Forelimb muscle (tissue), 1 donor: ENCODE measurements at regions not wholly inside any gene's neighbourhood (a gene's known extent, or its start where the extent isn't known, plus 50 kb on each side); places are given as distances from the start of the nearest gene placed in this dataset.
A peak's percentile ranks its signal among the peaks of the same experiment; 100 is the strongest.

ENCODE experiments used
- DNase-seq: peaks from one replicate; pipeline ENCODE4 v3.0.0-alpha.2; 2013; ENCODE audit warnings: low read depth

GRCh38 chr5:125592856-125593255 lies 830.4 kb upstream of the GRAMD2B start:
- DNase-seq: no peak

GRCh38 chr5:125595095-125595494 lies 828.1 kb upstream of the GRAMD2B start:
- no peak for DNase-seq

GRCh38 chr5:125595845-125596244 lies 827.4 kb upstream of the GRAMD2B start:
- no peak for DNase-seq

GRCh38 chr5:125597338-125597737 lies 825.9 kb upstream of the GRAMD2B start:
- DNase-seq: no peak

DNA sequence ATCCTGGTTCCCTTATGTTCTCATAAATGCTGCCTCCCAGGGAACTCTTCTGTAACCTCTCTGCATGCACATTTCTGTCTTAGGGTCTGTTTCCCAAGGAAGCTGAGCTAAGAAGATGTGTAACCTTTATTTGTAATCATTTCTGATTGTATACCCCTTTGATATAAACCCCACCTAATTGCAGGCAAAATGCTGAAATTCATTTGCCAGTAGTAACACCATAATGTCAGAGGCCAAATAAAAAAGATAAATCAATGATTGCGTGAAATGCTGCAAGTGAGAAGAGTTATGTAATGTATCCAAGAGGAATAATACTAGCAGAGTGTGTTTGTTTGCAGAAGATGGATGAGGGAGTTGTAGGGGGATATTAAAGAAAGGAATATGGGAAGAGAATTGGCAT lies 822.6 kb upstream of the GRAMD2B start:
- DNase-seq: no peak

DNA sequence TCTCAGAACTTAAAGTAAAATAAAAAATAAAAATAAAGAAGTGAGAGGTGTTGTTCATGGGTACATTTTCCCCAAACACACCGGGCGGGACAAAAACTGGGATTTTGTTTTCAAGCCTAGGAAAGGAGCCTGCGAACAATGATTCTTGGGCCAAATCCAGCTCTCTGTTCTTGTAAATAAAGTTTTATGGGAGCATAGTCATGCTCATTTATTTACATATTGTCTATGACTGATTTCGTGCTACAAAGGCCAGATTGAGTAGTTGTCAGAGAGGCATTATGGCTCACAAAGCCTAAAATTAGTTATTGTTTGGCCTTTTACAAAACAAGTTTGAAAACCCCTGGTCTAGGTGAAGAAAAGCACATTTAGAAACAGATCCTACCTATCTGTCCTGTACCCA lies 821.0 kb upstream of the GRAMD2B start:
- no peak for DNase-seq

DNA sequence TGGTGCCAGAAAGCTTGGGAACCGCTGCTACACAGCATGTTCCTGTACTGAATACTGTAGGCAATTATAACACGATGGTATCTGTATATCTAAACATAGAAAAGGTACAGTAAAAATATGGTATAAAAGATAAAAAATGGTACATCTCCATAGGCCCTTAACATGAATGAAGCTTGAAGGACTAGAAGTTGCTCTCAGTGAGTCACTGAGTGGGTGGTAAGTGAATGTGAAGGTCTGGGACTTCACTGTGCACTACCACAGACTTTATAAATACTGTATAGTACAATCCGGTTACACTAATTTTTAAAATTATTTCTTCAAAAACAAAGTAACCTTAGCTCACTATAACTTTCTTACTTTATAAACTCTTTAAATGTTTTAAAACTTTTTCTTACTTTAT lies 819.9 kb upstream of the GRAMD2B start:
- no peak for DNase-seq

GRCh38 chr5:125604104-125604503 lies 819.1 kb upstream of the GRAMD2B start:
- DNase-seq: no peak

DNA sequence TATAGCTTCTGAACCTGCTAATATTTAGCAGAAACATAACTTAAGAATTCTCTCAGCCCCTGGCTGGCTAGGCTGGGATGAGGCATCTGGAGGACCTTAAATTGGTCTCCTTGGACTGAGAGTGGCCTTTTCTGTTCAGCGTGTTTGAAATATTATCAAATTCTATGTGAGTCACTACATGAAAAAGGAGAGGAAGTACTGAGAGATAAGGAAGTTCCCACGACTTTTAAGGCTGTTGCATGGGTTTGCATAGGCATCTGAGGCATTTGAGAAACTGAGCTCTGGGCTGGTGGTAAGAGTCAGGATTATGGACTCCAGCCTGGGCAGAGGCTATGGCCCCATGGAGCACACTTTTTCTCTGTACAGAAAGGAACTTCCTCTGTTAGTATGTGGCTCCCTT lies 816.2 kb upstream of the GRAMD2B start:
- no peak for DNase-seq

DNA sequence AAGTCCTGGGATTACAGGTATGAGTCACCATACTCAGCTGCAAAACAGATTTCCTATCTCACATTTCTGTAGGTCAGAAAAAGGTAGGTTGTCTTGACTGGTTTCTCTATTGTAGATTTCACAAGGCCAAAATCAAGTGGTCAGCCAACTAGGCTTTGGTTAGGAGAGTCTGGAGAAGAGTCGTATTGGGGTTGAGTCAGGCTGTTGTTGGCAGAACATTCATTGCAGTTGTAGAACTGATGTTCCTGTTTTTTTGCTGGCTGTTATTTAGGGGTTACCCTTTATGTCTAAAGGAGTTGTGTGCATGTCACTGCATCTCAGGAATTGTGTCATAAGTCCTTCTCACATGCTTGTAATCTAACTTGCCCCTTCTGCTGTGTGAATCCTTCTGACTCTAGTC lies 814.2 kb upstream of the GRAMD2B start:
- DNase-seq: no peak

DNA sequence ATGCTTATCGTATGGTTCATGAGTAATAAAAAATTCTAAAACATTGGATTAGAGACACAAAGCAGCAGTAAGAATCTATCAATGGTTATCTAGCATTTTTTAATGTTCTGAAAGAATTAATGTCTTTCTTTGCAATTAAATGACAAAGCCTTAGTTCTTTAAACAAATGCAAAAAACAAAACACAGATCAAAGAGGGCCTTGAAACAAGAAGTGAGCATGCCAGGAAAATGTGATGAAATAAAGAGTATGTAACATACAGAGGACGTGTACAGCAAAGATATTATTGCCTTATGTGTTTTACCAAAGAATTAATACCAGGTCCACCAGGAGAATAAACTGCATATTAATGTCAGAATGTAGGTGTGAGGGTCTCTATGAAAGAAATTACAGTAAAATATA lies 812.3 kb upstream of the GRAMD2B start:
- no peak for DNase-seq

- no peak for DNase-seq
Observed at GRCh38 chr5:125611541-125611940, 811.7 kb upstream of the GRAMD2B start.

DNA sequence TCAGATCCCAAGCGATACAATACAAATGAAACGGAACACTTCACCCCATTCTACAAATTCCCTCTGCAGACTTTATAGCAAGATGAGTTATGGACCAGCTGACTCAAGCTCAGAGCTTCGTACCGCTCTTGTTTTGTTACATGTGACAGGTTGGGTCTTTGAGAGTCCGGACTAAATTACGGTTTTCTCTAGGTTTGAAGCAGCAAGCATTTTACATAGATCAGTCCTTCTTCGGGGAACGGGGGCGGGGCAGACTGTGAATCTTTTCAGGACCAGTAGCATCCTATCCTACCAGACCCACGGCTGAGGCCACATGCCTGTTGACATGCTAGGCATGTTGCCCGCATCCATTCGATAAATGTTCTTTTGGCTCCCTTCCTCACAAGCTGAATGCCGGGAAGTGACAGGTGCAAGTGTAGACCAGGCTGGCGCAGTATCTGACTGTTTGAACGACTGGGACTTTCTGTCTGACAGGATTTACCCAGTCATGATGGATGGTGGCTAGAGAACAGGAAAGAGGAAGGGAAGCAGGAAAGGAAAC lies 811.0 kb upstream of the GRAMD2B start:
- peak; percentile 26 for DNase-seq

DNA sequence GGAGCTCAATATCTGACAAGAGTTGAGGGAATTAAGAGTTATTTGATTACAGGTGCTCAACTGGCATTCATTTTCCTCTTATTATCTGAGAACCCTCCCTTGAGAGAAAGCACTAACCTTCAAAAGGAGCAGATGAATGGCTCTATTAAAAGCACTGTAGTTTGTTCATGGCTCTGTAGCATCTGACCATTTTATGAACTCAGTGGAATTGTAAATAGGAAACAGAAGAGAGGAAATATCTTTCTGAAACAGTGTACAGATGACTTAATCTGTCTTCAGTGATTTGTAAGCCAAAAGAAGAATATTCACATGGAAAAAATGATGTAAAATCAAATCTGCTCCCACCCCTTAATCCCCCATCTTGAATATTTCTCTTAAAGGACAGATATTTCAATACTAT lies 810.4 kb upstream of the GRAMD2B start:
- peak; percentile 70 for DNase-seq

DNA sequence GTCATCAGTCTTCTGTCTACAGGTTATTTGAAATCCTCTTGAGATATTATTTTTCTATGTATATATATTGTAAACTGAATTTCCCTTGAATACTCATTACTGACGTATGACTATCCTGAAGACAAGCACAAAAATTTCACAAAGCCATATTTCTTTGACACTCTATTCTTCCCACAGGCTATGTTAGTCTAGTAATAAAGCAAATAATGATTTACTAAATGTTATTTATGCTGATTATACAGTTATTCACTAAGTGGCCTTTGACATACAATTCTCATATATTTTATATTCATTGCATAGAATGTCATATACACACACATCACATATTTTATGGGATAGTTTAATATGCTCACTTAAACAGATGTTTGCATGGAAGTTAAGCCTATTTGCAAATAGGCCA lies 793.0 kb upstream of the GRAMD2B start:
- no peak for DNase-seq

- no peak for DNase-seq
Observed at GRCh38 chr5:125633523-125633922, 789.7 kb upstream of the GRAMD2B start.

DNA sequence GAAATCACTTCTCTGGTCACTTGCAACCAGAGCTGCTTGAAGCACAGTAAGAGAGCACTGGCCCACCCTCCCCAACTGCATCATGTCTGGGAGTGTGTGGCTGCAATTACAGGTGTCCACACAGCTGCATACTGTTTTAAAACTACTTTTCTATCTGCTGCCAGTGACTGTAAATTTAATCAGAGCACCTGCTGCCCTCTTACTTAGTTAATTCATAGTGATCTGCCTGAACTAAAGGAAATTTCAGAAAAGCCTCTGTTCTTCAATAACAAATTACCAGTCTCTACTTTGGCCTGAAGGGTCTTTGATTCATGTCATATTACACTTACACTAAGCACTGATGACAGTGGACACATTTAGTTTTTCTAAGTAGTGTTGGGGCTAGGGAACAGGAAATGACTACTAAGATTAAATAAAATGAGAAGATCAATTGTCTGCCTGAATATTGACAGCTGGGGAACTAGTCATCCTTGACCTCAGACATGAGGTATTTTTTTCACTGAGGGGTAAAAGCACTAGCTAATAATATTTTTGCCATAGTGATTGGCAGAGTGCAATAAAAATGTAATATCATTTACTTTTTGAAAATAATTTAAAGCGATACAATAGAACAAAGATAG lies 788.9 kb upstream of the GRAMD2B start:
- DNase-seq: no peak

DNA sequence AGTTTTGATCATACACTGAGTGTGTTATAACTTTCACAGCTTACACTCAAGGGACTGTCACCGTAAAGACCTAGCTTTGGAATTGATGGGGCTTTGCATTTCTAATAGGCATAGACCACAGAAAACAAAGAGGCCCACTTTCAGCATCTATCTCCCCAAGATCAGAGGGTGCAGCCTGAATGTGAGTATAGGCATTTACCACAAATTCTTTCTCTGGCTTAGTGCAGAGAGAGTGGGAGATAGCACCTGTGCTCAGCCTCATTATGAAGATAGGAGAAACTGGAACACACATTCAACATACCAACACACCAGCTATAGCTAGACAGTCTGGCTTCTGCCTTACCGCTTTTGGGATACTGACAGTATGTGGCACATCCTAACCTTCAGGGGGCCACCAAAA lies 783.4 kb upstream of the GRAMD2B start:
- no peak for DNase-seq

DNA sequence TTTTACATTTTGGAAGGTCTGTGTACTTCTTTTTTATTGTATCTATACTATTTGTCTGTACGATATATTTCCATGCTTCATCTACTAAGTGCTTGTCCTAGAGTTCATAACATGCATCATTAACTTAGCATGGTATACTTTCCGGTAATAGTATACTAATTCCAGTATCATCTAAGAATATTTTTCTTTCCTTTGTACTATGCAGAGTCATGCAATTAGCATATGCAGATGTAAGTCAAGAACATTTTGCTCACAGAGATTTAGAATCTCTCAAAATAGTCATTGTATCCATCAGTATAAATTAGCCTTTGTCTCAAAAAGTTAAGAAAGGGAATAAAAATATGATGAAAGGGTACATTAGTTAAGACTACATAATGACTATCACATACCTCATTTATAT lies 770.4 kb upstream of the GRAMD2B start:
- DNase-seq: no peak

DNA sequence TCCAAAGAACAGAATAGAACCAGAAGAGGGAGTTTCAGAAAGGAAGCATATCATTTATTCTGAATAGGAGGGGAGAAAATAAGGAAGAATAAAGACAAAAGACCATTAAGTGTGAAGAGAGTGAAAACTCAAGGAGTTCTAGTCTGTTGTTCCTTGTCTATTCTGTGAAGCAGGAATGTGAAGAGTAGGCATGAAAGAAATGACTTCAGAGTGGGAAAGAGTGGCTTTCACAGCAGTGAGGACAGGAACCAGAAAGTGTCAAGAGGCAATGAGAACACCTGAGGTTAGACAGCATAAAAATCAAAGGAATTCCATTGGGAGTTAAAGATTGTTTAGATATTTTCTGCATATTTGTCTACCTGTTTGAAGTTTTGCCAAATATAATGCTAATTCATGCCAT lies 768.8 kb upstream of the GRAMD2B start:
- no peak for DNase-seq

DNA sequence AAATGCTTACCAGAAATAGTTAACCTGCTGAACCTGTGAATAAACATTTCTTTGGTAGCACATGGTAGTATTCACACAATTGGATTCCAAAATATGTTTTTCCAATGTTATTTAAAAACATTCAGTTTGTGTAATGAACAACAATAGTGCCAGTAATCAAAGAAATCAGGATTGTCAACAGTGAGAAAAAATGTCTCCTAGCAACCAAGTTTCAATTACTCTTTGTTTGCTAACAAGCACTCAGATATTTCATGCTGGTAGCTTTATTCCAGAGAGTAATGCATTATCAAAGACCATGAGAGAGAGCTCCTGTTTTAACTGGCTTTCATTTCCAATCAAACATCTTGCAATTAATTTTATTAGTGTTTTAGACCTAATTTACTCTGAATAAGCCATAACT lies 768.1 kb upstream of the GRAMD2B start:
- DNase-seq: no peak

- no peak for DNase-seq
Observed at GRCh38 chr5:125657936-125658335, 765.3 kb upstream of the GRAMD2B start.

DNA sequence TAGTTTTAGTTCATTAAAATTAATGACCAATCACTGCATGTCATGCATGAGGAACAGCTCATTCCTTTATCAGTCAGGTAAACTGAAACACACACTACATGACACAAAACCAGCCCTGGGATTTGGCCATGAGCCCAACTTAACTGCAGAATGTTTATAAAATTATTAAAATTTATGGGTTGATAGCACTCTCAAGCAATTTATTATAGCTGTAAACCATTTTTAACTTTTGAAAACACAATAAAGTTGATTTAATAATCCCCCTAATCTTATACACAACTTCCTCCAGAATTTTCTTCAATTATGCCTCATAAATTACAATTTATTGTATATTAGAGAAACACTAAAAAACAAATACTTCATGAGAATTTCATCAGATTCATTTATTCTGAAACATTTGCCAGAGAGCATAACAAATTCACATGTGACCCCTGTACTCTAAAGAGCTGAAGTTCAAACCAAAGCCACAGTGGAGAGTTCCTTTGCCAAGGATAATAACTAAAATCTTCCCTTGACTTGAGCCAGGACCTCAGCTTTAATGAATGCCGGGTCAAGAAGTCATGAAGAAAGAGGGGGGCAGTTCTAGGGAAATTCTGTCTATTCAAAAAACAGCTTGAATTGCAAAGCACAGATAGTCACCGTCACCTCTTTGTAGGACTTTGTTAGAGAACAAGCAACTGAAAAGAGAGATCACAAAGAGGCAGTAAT lies 763.7 kb upstream of the GRAMD2B start:
- DNase-seq: peak; percentile 48
